Neutrophil (primary cell): ENCODE measurements at regions not wholly inside any gene's neighbourhood (a gene's known extent, or its start where the extent isn't known, plus 50 kb on each side); places are given as distances from the start of the nearest gene placed in this dataset.

ENCODE experiments used
- H3K27ac ChIP-seq: fragments of 200-600 bp; sonication (generic); 2 replicates; pipeline ENCODE4 v1.5.1; 2016; ENCODE audit warnings: mild to moderate bottlenecking, moderate library complexity
- H3K27me3 ChIP-seq: fragments of 200-600 bp; sonication (generic); 2 replicates; pipeline ENCODE4 v1.6.0; 2016; ENCODE audit warnings: mild to moderate bottlenecking
- H3K36me3 ChIP-seq: fragments of 200-600 bp; sonication (generic); 2 replicates; pipeline ENCODE4 v1.5.1; 2017
- H3K4me1 ChIP-seq, 2 experiments: fragments of 200-600 bp in 1 of 2; sonication (generic) in 1 of 2; 1 replicate in 1 of 2; 2 replicates in 1 of 2; pipeline versions ENCODE4 v1.5.1 to v1.6.1; 2013 to 2016; ENCODE audit warnings: low read depth in 1 of 2, low read length in 1 of 2, mild to moderate bottlenecking in 1 of 2, moderate library complexity in 1 of 2; ENCODE audit not compliant: control insufficient read depth in 1 of 2, insufficient read depth in 1 of 2
- H3K4me3 ChIP-seq, 2 experiments: fragments of 200-600 bp in 1 of 2; sonication (generic) in 1 of 2; 1 replicate in 1 of 2; 2 replicates in 1 of 2; pipeline ENCODE4 v1.5.1; 2013 to 2016; ENCODE audit warnings: low read depth in 1 of 2, low read length in 1 of 2, mild to moderate bottlenecking in 1 of 2, moderate library complexity in 1 of 2
- H3K9me3 ChIP-seq: fragments of 200-600 bp; sonication (generic); 2 replicates; pipeline ENCODE4 v1.5.1; 2016
- TF ChIP-seq, protein P1 (sequence below): fragments of 200-600 bp; sonication (generic); IDR thresholded peaks from 2 replicates; pipeline ENCODE4 v1.5.1; 2016; ENCODE audit warnings: antibody characterized with exemption

DNA sequence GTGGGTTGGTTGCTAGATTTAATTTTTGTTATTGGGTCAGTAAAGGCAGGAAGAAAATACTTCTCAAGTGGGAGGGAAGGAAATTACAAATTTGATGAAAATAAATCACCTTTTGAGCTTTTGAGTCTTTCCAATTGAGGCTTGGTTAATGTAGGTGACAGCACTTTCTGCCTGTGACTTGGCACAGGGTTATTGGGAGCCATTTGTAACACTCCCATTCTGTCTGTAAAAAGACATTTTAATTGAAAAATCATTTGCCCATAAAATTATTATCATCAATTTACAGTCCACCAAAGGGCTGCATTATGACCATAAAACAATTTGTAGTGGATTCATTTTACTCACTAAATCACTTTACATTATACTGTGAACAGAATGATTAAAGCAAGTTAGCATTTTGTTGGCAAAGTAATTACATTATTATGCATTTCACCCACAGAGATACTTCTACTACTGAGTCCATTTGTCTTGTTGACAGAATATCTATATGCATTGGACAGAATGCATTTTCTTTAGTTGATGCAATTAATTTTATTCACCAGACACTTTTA lies 974.6 kb downstream of the UQCRFS1 start:
- H3K36me3 ChIP-seq: no peaks in the 10 kb centered on the region
- H3K27me3 ChIP-seq: no peaks in the 10 kb centered on the region
- no peaks in the 10 kb centered on the region for H3K9me3 ChIP-seq
- no peak overlapping the region for H3K27ac ChIP-seq
- H3K4me1 ChIP-seq: no peaks in the 10 kb centered on the region
- TF ChIP-seq, protein P1, sequence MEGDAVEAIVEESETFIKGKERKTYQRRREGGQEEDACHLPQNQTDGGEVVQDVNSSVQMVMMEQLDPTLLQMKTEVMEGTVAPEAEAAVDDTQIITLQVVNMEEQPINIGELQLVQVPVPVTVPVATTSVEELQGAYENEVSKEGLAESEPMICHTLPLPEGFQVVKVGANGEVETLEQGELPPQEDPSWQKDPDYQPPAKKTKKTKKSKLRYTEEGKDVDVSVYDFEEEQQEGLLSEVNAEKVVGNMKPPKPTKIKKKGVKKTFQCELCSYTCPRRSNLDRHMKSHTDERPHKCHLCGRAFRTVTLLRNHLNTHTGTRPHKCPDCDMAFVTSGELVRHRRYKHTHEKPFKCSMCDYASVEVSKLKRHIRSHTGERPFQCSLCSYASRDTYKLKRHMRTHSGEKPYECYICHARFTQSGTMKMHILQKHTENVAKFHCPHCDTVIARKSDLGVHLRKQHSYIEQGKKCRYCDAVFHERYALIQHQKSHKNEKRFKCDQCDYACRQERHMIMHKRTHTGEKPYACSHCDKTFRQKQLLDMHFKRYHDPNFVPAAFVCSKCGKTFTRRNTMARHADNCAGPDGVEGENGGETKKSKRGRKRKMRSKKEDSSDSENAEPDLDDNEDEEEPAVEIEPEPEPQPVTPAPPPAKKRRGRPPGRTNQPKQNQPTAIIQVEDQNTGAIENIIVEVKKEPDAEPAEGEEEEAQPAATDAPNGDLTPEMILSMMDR: no peak
- H3K4me3 ChIP-seq: no peak overlapping the region

DNA sequence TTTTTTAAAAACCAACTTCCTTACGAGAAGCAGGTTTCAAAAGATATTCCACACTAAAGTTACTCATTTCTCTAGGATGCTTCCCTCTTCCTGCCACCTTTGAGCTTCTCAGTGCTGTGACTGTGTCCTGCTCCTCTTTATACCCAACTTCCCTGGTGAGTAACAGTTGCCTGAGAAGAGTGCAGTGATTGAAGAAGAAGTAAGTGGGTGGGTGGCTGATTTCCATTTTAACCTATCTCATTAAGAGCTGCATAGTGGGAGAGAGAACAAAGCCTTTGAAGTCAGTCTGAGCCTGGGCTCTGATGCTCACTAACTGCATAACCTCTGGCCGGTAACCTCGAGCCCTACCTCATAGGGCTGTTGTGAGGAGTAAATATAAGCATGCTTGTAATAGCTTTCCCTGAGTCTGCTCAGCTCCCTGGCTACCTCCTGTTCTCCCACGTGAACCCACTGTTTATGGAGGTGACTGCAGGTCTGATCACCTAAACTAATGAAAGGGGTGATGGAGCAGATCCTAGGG lies 977.3 kb downstream of the UQCRFS1 start:
- TF ChIP-seq, protein P1: no peak
- no peaks in the 10 kb centered on the region for H3K27me3 ChIP-seq
- H3K4me1 ChIP-seq: no peaks in the 10 kb centered on the region
- H3K9me3 ChIP-seq: no peaks in the 10 kb centered on the region
- no peak overlapping the region for H3K4me3 ChIP-seq
- no peak overlapping the region for H3K27ac ChIP-seq
- H3K36me3 ChIP-seq: no peaks in the 10 kb centered on the region

DNA sequence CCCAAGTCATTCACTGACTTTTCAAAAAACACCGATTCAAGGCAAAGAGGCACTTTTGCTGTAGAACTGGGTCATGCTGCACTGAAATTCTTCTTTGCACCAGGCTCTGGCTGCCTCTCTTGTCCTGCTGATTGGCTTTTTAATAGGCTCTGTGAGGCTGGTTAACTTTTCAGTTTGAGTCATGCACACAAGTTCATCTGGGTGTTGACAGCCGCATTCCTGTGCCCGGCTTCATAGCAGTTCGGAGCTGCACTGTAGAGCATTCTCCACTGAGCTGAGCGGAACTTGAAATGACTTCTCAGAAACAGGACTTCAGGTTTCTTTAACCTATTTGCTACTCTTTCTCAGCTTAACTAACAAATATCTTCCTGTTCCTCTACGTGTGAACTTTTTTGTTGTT lies 978.3 kb downstream of the UQCRFS1 start:
- TF ChIP-seq, protein P1: no peak
- Histone ChIP-seq H3K27ac (no peak overlapping the region), H3K27me3 (no peaks in the 10 kb centered on the region), H3K36me3 (no peaks in the 10 kb centered on the region), H3K4me1 (no peaks in the 10 kb centered on the region), H3K9me3 (no peaks in the 10 kb centered on the region), H3K4me3 (no peak overlapping the region)

DNA sequence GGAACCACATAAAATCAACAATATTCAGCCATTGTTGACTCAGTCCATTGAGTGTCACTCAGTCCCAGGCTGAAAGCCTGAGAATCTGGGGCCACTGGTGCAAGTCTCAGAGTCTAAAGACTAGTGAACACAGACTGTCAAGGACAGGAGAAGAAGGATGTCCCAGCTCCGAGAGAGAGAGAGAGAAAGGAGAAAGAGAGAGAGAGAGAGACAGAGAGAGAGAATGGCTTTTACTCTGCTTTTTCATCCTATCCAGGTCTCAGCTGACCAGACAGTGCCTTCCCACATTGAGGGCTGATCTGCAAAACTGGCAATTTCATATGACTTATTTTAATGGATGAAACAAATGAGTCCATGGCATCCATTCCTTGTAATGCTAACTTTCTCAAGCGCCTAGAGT lies 984.1 kb downstream of the UQCRFS1 start:
- no peaks in the 10 kb centered on the region for H3K9me3 ChIP-seq
- no peaks in the 10 kb centered on the region for H3K4me1 ChIP-seq
- no peak overlapping the region for H3K4me3 ChIP-seq
- no peaks in the 10 kb centered on the region for H3K36me3 ChIP-seq
- TF ChIP-seq, protein P1: no peak
- H3K27me3 ChIP-seq: no peaks in the 10 kb centered on the region
- H3K27ac ChIP-seq: no peak overlapping the region

DNA sequence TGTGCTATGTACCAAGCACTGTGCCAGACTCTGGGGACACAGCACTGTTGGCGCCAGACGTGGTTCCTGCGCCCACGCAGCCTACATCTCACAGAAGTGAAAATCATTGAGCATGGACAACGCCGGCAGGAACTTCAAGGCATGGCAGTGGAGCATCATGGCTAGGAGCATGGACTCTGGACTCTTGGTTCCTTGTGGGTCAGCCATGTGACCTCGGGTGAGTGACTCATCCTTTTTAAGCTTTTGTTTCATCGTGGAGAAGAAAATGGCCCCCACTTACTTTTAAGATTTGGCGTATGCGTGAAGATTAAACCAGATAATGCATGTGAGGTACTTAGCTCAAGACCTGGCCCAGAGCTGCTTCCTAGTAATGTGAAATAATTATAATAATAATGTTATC lies 988.5 kb downstream of the UQCRFS1 start:
- Histone ChIP-seq H3K27ac (no peak overlapping the region), H3K4me3 (no peak overlapping the region), H3K36me3 (no peaks in the 10 kb centered on the region), H3K9me3 (no peaks in the 10 kb centered on the region), H3K4me1 (no peaks in the 10 kb centered on the region), H3K27me3 (no peaks in the 10 kb centered on the region)
- TF ChIP-seq, protein P1: no peak

DNA sequence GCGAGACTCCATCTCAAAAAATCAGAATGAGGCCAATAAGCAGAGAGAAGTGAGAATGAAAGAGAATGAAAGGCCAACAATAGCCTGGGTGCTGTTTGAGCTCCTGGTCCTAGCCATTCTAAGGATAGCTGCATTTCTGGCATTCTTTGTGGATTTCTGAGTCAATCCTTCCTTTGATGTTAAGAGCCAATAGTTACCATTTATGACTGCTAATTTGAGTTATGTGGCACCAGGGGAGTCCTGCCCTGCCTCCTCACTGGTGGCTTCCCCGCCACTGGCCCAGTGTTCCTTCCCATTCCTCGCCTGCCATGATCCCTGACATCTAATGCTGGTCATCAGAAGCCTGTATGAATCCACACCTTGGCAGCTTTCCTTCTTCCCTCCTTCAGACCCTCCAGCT lies 991.2 kb downstream of the UQCRFS1 start:
- TF ChIP-seq, protein P1: no peak
- no peaks in the 10 kb centered on the region for H3K9me3 ChIP-seq

More for the DNA sequence above, 991.2 kb downstream of the UQCRFS1 start:
- Histone ChIP-seq H3K4me3 (no peak overlapping the region), H3K4me1 (no peaks in the 10 kb centered on the region), H3K36me3 (no peaks in the 10 kb centered on the region), H3K27me3 (no peaks in the 10 kb centered on the region), H3K27ac (no peak overlapping the region)
